ENCODE measurements at regions not wholly inside any gene's neighbourhood (a gene's known extent, or its start where the extent isn't known, plus 50 kb on each side); places are given as distances from the start of the nearest gene placed in this dataset.

- no peaks in the 10 kb centered on the region for H3K27me3 ChIP-seq (ENCODE audit: insufficient read depth, low read length, poor library complexity, severe bottlenecking)
- no peaks in the 10 kb centered on the region for H3K79me2 ChIP-seq (ENCODE audit: insufficient read depth, low read length)
- H4K20me1 ChIP-seq (ENCODE audit: insufficient read depth, low read length, poor library complexity, severe bottlenecking) = no peaks in the 10 kb centered on the region
- peaks cover 47% of the 10 kb centered on the region for H3K4me1 ChIP-seq (ENCODE audit: insufficient read depth, low read length, poor library complexity, severe bottlenecking)
- peak overlapping the region; percentile 55 for H3K4me2 ChIP-seq (ENCODE audit: low read depth, low read length, poor library complexity, severe bottlenecking)
- no peaks in the 10 kb centered on the region for H3K9me2 ChIP-seq (replicated peaks; ENCODE audit: low read depth, low read length)
- TF ChIP-seq EZH2phosphoT487 (IDR thresholded peaks at IDR 0.05; ENCODE audit: borderline replicate concordance) = no peak
- TF ChIP-seq CTCF (conservative IDR thresholded peaks at IDR 0.05; ENCODE audit: low read length) = no peak
- peak overlapping the region; percentile 24 for H3K4me3 ChIP-seq (ENCODE audit: low read length, poor library complexity, severe bottlenecking)
- H3K9me3 ChIP-seq (ENCODE audit: insufficient read depth, low read depth, low read length) = no peaks in the 10 kb centered on the region
- H3F3A ChIP-seq (ENCODE audit: low read depth) = peaks cover 6% of the 10 kb centered on the region
- no peaks in the 10 kb centered on the region for H3K36me3 ChIP-seq (ENCODE audit: insufficient read depth, low read length)
- no peak overlapping the region for H2AFZ ChIP-seq (ENCODE audit: low read length)
- H3K9ac ChIP-seq (ENCODE audit: low read depth, low read length, poor library complexity, severe bottlenecking) = no peak overlapping the region
Observed at GRCh38 chr1:224541072-224541790, 74.9 kb upstream of the CNIH3 start.

- Histone ChIP-seq H3K27me3 (ENCODE audit: insufficient read depth, low read length, poor library complexity, severe bottlenecking) (no peaks in the 10 kb centered on the region), H3K9ac (ENCODE audit: low read depth, low read length, poor library complexity, severe bottlenecking) (no peak overlapping the region), H3K36me3 (ENCODE audit: insufficient read depth, low read length) (no peaks in the 10 kb centered on the region), H3K4me3 (ENCODE audit: low read length, poor library complexity, severe bottlenecking) (peak overlapping the region; percentile 24), H4K20me1 (ENCODE audit: insufficient read depth, low read length, poor library complexity, severe bottlenecking) (no peaks in the 10 kb centered on the region), H3K79me2 (ENCODE audit: insufficient read depth, low read length) (no peaks in the 10 kb centered on the region), H3F3A (ENCODE audit: low read depth) (peaks cover 6% of the 10 kb centered on the region), H2AFZ (ENCODE audit: low read length) (no peak overlapping the region), H3K9me2 (replicated peaks; ENCODE audit: low read depth, low read length) (no peaks in the 10 kb centered on the region), H3K9me3 (ENCODE audit: insufficient read depth, low read depth, low read length) (no peaks in the 10 kb centered on the region), H3K4me1 (ENCODE audit: insufficient read depth, low read length, poor library complexity, severe bottlenecking) (peaks cover 47% of the 10 kb centered on the region), H3K4me2 (ENCODE audit: low read depth, low read length, poor library complexity, severe bottlenecking) (peak overlapping the region; percentile 69)
- TF ChIP-seq EZH2phosphoT487 (IDR thresholded peaks at IDR 0.05; ENCODE audit: borderline replicate concordance) = no peak
- no peak for TF ChIP-seq CTCF (conservative IDR thresholded peaks at IDR 0.05; ENCODE audit: low read length)
Observed at GRCh38 chr1:224541901-224542630, 74.1 kb upstream of the CNIH3 start.

- Histone ChIP-seq H3K9me2 (replicated peaks; ENCODE audit: low read depth, low read length) (no peaks in the 10 kb centered on the region), H3K4me3 (ENCODE audit: low read length, poor library complexity, severe bottlenecking) (peak overlapping the region; percentile 32), H3K9me3 (ENCODE audit: insufficient read depth, low read depth, low read length) (no peaks in the 10 kb centered on the region), H3K27me3 (ENCODE audit: insufficient read depth, low read length, poor library complexity, severe bottlenecking) (no peaks in the 10 kb centered on the region), H3K4me1 (ENCODE audit: insufficient read depth, low read length, poor library complexity, severe bottlenecking) (peaks cover 47% of the 10 kb centered on the region), H3F3A (ENCODE audit: low read depth) (peaks cover 6% of the 10 kb centered on the region), H3K4me2 (ENCODE audit: low read depth, low read length, poor library complexity, severe bottlenecking) (peak overlapping the region; percentile 69), H3K79me2 (ENCODE audit: insufficient read depth, low read length) (no peaks in the 10 kb centered on the region), H3K9ac (ENCODE audit: low read depth, low read length, poor library complexity, severe bottlenecking) (no peak overlapping the region), H4K20me1 (ENCODE audit: insufficient read depth, low read length, poor library complexity, severe bottlenecking) (no peaks in the 10 kb centered on the region), H2AFZ (ENCODE audit: low read length) (no peak overlapping the region), H3K36me3 (ENCODE audit: insufficient read depth, low read length) (no peaks in the 10 kb centered on the region)
- TF ChIP-seq CTCF (conservative IDR thresholded peaks at IDR 0.05; ENCODE audit: low read length) (no peak), EZH2phosphoT487 (IDR thresholded peaks at IDR 0.05; ENCODE audit: borderline replicate concordance) (no peak)
Observed at GRCh38 chr1:224542783-224543440, 73.2 kb upstream of the CNIH3 start.
